ENCODE measurements at regions not wholly inside any gene's neighbourhood (a gene's known extent, or its start where the extent isn't known, plus 50 kb on each side); places are given as distances from the start of the nearest gene placed in this dataset.

- BruUV-seq (replicated peaks): no TSS peak
- Histone ChIP-seq H3K4me2 (ENCODE audit: low read depth, low read length) (no peak overlapping the region), H3K4me1 (ENCODE audit: control insufficient read depth, insufficient read depth, low read length) (no peaks in the 10 kb centered on the region), H4K20me1 (ENCODE audit: insufficient read depth, low read length) (no peaks in the 10 kb centered on the region), H2BK20ac (ENCODE audit: low read depth, low read length) (no peak overlapping the region), H3K79me1 (ENCODE audit: low read depth in 1 of 2, low read length in 2 of 2) (no peaks in the 10 kb centered on the region), H4K91ac (ENCODE audit: insufficient read depth, low read depth, low read length) (no peak overlapping the region), H4K5ac (ENCODE audit: low read depth, low read length) (no peak overlapping the region), H2BK120ac (ENCODE audit: low read depth, low read length) (no peak overlapping the region), H3K9me3 (ENCODE audit: control insufficient read depth, insufficient read depth, low read length) (no peaks in the 10 kb centered on the region), H2AFZ (replicated peaks; ENCODE audit: low read length, poor library complexity) (peak overlapping the region; percentile 3), H4K8ac (ENCODE audit: low read depth in 2 of 2, low read length in 2 of 2) (no peak overlapping the region), H3K9ac (ENCODE audit: low read depth, low read length) (no peak overlapping the region), H3K14ac (replicated peaks; ENCODE audit: low read depth, low read length) (no peak overlapping the region), H2BK5ac (ENCODE audit: low read depth, low read length, poor library complexity, severe bottlenecking) (no peak overlapping the region), H3K4me3 (ENCODE audit: insufficient read depth, low read depth, low read length) (no peak overlapping the region), H2BK15ac (ENCODE audit: low read depth, low read length) (no peak overlapping the region), H3K18ac (ENCODE audit: low read depth, low read length) (no peak overlapping the region), H3K27ac (ENCODE audit: insufficient read depth, low read length) (no peak overlapping the region), H3K36me3 (ENCODE audit: control insufficient read depth, insufficient read depth, low read length) (no peaks in the 10 kb centered on the region), H3K56ac (ENCODE audit: extremely low read depth, insufficient read depth, low read length) (no peak overlapping the region), H3K4ac (ENCODE audit: low read depth, low read length) (no peak overlapping the region), H2AK5ac (ENCODE audit: low read depth, low read length) (no peak overlapping the region), H2AK9ac (replicated peaks; ENCODE audit: low read depth, low read length, poor library complexity) (no peak overlapping the region), H3K27me3 (ENCODE audit: control insufficient read depth, insufficient read depth, low read length) (no peaks in the 10 kb centered on the region), H3K9me1 (ENCODE audit: insufficient read depth, low read length) (no peaks in the 10 kb centered on the region), H3K23ac (ENCODE audit: low read depth, low read length) (no peak overlapping the region)
- DNase-seq: peak; percentile 49
- ChIA-PET CTCF (interaction anchor here (0.6 to 1.2 kb wide), 8 partner anchors 27 to 541 kb away, joined by 3 to 5 read pairs (median 3); no protein-coding TSS in a partner anchor), POLR2A (ENCODE audit: unreplicated experiment) (no interaction called here)
- TF ChIP-seq ELK1 (IDR thresholded peaks at IDR 0.05; ENCODE audit: borderline replicate concordance, low read depth, low read length) (no peak), POLR2A (IDR thresholded peaks at IDR 0.05; ENCODE audit: low read depth, low read length) (0 out of 2 replicates have a peak, but pooled peaks have one; percentile 30), FOS (IDR thresholded peaks at IDR 0.05; ENCODE audit: low read depth, low read length) (no peak), CEBPB (IDR thresholded peaks at IDR 0.05; ENCODE audit: low read depth, low read length) (no peak), MXI1 (IDR thresholded peaks at IDR 0.05; ENCODE audit: borderline replicate concordance, low read depth, low read length) (no peak), RAD21 (IDR thresholded peaks at IDR 0.05; ENCODE audit: low read length) (peak; percentile 81), CHD1 (IDR thresholded peaks at IDR 0.05; ENCODE audit: low read depth, low read length) (no peak), SMC3 (IDR thresholded peaks at IDR 0.05; ENCODE audit: low read depth, low read length) (peak; percentile 72), MAFK (IDR thresholded peaks at IDR 0.05; ENCODE audit: low read depth, low read length) (no peak)
- TF ChIP-seq, protein P1, sequence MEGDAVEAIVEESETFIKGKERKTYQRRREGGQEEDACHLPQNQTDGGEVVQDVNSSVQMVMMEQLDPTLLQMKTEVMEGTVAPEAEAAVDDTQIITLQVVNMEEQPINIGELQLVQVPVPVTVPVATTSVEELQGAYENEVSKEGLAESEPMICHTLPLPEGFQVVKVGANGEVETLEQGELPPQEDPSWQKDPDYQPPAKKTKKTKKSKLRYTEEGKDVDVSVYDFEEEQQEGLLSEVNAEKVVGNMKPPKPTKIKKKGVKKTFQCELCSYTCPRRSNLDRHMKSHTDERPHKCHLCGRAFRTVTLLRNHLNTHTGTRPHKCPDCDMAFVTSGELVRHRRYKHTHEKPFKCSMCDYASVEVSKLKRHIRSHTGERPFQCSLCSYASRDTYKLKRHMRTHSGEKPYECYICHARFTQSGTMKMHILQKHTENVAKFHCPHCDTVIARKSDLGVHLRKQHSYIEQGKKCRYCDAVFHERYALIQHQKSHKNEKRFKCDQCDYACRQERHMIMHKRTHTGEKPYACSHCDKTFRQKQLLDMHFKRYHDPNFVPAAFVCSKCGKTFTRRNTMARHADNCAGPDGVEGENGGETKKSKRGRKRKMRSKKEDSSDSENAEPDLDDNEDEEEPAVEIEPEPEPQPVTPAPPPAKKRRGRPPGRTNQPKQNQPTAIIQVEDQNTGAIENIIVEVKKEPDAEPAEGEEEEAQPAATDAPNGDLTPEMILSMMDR (conservative IDR thresholded peaks at IDR 0.05; ENCODE audit: low read depth, low read length): peak; percentile 84
- peak; percentile 93 for ATAC-seq (ENCODE audit: low read depth)
- no CpG with 5 or more reads among the region's 7 CpGs for WGBS, 2 experiments (ENCODE audit: extremely low coverage in 2 of 2, insufficient read length in 1 of 2)
- in situ Hi-C loops (cut with MboI; ENCODE audit: low sequenced_read_pairs): loop anchor here (5.0 to 25.0 kb wide), 2 partner anchors 208 to 748 kb away; no protein-coding TSS in a partner anchor
- dilution Hi-C loops (cut with HindIII; ENCODE audit: low sequenced_read_pairs, unreplicated experiment): no loop called here
- intact Hi-C loops (cut with micrococcal nuclease): loop anchor here (1.0 to 5.0 kb wide), 5 partner anchors 124 to 752 kb away; partner anchors contain the start of gene PRDM4
These were observed 110.5 kb downstream of the ASCL4 start for GRCh38 chr12:107884769-107885694.

All from IMR-90 (cell line).